ENCODE measurements at regions not wholly inside any gene's neighbourhood (a gene's known extent, or its start where the extent isn't known, plus 50 kb on each side); places are given as distances from the start of the nearest gene placed in this dataset.

GRCh38 chr16:86716649-86717048 is 138.3 kb downstream of the FOXL1 start:
- H3K9me3 ChIP-seq (ENCODE audit: control insufficient read depth in 2 of 3, insufficient read depth in 1 of 3, low read length in 3 of 3) = no peaks in the 10 kb centered on the region
- TF ChIP-seq, protein P1, sequence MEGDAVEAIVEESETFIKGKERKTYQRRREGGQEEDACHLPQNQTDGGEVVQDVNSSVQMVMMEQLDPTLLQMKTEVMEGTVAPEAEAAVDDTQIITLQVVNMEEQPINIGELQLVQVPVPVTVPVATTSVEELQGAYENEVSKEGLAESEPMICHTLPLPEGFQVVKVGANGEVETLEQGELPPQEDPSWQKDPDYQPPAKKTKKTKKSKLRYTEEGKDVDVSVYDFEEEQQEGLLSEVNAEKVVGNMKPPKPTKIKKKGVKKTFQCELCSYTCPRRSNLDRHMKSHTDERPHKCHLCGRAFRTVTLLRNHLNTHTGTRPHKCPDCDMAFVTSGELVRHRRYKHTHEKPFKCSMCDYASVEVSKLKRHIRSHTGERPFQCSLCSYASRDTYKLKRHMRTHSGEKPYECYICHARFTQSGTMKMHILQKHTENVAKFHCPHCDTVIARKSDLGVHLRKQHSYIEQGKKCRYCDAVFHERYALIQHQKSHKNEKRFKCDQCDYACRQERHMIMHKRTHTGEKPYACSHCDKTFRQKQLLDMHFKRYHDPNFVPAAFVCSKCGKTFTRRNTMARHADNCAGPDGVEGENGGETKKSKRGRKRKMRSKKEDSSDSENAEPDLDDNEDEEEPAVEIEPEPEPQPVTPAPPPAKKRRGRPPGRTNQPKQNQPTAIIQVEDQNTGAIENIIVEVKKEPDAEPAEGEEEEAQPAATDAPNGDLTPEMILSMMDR (IDR thresholded peaks at IDR 0.05; ENCODE audit: borderline replicate concordance, extremely low read depth, insufficient read depth) = no peak
- FAIRE-seq (no peak), DNase-seq (no peak)
- no peaks in the 10 kb centered on the region for H3K4me1 ChIP-seq (ENCODE audit: control insufficient read depth in 2 of 3, insufficient read depth in 2 of 3, low read depth in 1 of 3, low read length in 3 of 3)
- no peaks in the 10 kb centered on the region for H3K27me3 ChIP-seq (ENCODE audit: control insufficient read depth, insufficient read depth, low read length)
- no peak overlapping the region for H3K4me3 ChIP-seq (ENCODE audit: low read length in 3 of 3)
- intact Hi-C loops (cut with DNase I) = no loop called here
- no peaks in the 10 kb centered on the region for H3K36me3 ChIP-seq (ENCODE audit: control insufficient read depth in 2 of 3, insufficient read depth in 3 of 3, low read length in 3 of 3)
- H3K27ac ChIP-seq (ENCODE audit: low read depth in 2 of 2, low read length in 2 of 2) = no peak overlapping the region
- no peak overlapping the region for H3K9ac ChIP-seq (ENCODE audit: low read length in 3 of 3)

DNA sequence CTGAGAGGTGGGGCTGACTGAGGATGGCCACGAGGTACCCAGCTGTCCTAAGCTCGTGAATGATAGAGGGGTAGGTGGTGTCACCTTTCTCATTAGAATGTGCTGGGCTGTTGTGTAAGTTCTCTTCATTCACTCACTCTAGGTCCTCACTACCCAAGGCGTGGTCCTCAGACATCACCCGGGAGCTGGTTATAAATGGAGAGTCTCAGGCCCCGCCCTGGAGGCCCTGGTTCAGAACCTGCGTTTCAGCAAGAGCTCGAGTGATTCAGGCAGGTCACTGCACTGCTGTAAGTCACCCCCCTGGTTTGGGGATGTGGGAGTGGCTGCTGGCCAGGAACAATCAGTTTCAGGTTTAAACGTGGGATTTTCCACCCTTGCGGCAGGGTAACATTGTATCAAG is 139.8 kb downstream of the FOXL1 start:
- intact Hi-C loops (cut with DNase I) = no loop called here
- FAIRE-seq (no peak), DNase-seq (peak in 4 of 5 donors; percentile 55 to 72 (median 63))
- TF ChIP-seq, protein P1 (IDR thresholded peaks at IDR 0.05; ENCODE audit: borderline replicate concordance, extremely low read depth, insufficient read depth) = no peak
- H3K27me3 ChIP-seq (ENCODE audit: control insufficient read depth, insufficient read depth, low read length) = no peaks in the 10 kb centered on the region
- H3K4me1 ChIP-seq (ENCODE audit: control insufficient read depth in 2 of 3, insufficient read depth in 2 of 3, low read depth in 1 of 3, low read length in 3 of 3) = no peaks in the 10 kb centered on the region
- no peak overlapping the region for H3K9ac ChIP-seq (ENCODE audit: low read length in 3 of 3)
- no peak overlapping the region for H3K27ac ChIP-seq (ENCODE audit: low read depth in 2 of 2, low read length in 2 of 2)
- H3K9me3 ChIP-seq (ENCODE audit: control insufficient read depth in 2 of 3, insufficient read depth in 1 of 3, low read length in 3 of 3) = no peaks in the 10 kb centered on the region
- no peak overlapping the region for H3K4me3 ChIP-seq (ENCODE audit: low read length in 3 of 3)
- no peaks in the 10 kb centered on the region for H3K36me3 ChIP-seq (ENCODE audit: control insufficient read depth in 2 of 3, insufficient read depth in 3 of 3, low read length in 3 of 3)

GRCh38 chr16:86722970-86723369 is 144.6 kb downstream of the FOXL1 start:
- Histone ChIP-seq H3K27me3 (ENCODE audit: control insufficient read depth, insufficient read depth, low read length) (no peaks in the 10 kb centered on the region), H3K27ac (ENCODE audit: low read depth in 2 of 2, low read length in 2 of 2) (no peak overlapping the region), H3K9ac (ENCODE audit: low read length in 3 of 3) (no peak overlapping the region), H3K4me3 (ENCODE audit: low read length in 3 of 3) (no peak overlapping the region), H3K36me3 (ENCODE audit: control insufficient read depth in 2 of 3, insufficient read depth in 3 of 3, low read length in 3 of 3) (no peaks in the 10 kb centered on the region), H3K4me1 (ENCODE audit: control insufficient read depth in 2 of 3, insufficient read depth in 2 of 3, low read depth in 1 of 3, low read length in 3 of 3) (no peaks in the 10 kb centered on the region), H3K9me3 (ENCODE audit: control insufficient read depth in 2 of 3, insufficient read depth in 1 of 3, low read length in 3 of 3) (no peaks in the 10 kb centered on the region)
- TF ChIP-seq, protein P1 (IDR thresholded peaks at IDR 0.05; ENCODE audit: borderline replicate concordance, extremely low read depth, insufficient read depth) = no peak
- no peak for DNase-seq
- FAIRE-seq = no peak
- intact Hi-C loops (cut with DNase I) = no loop called here

GRCh38 chr16:86723689-86724088 is 145.3 kb downstream of the FOXL1 start:
- intact Hi-C loops (cut with DNase I) = no loop called here
- FAIRE-seq = no peak
- Histone ChIP-seq H3K36me3 (ENCODE audit: control insufficient read depth in 2 of 3, insufficient read depth in 3 of 3, low read length in 3 of 3) (no peaks in the 10 kb centered on the region), H3K4me1 (ENCODE audit: control insufficient read depth in 2 of 3, insufficient read depth in 2 of 3, low read depth in 1 of 3, low read length in 3 of 3) (no peaks in the 10 kb centered on the region), H3K9ac (ENCODE audit: low read length in 3 of 3) (no peak overlapping the region), H3K4me3 (ENCODE audit: low read length in 3 of 3) (no peak overlapping the region), H3K9me3 (ENCODE audit: control insufficient read depth in 2 of 3, insufficient read depth in 1 of 3, low read length in 3 of 3) (no peaks in the 10 kb centered on the region), H3K27me3 (ENCODE audit: control insufficient read depth, insufficient read depth, low read length) (no peaks in the 10 kb centered on the region), H3K27ac (ENCODE audit: low read depth in 2 of 2, low read length in 2 of 2) (no peak overlapping the region)
- DNase-seq = peak in 4 of 5 donors; percentile 52 to 65 (median 56)
- TF ChIP-seq, protein P1 (IDR thresholded peaks at IDR 0.05; ENCODE audit: borderline replicate concordance, extremely low read depth, insufficient read depth) = no peak

All from kidney (tissue), 13 donors.